Neural crest cell (in vitro differentiated cells): ENCODE measurements at regions not wholly inside any gene's neighbourhood (a gene's known extent, or its start where the extent isn't known, plus 50 kb on each side); places are given as distances from the start of the nearest gene placed in this dataset.

Source experiments
- DNase-seq: peaks from one replicate; pipeline ENCODE4 v3.0.0; 2021; ENCODE audit warnings: low read depth, mixed read lengths, low spot score
- H3K27ac Mint-ChIP-seq: one replicate; pipeline ENCODE4 v1.8.0; 2021; ENCODE audit warnings: mild to moderate bottlenecking, mixed read lengths; ENCODE audit not compliant: unreplicated experiment
- H3K27me3 Mint-ChIP-seq: 2 replicates; pipeline ENCODE4 v1.8.0; 2021; ENCODE audit warnings: low read depth, mild to moderate bottlenecking, mixed read lengths
- H3K36me3 Mint-ChIP-seq: 2 replicates; pipeline ENCODE4 v1.8.0; 2021; ENCODE audit warnings: low read depth, mild to moderate bottlenecking, mixed read lengths
- H3K4me1 Mint-ChIP-seq: 2 replicates; pipeline ENCODE4 v1.8.0; 2021; ENCODE audit warnings: mixed read lengths
- H3K4me3 Mint-ChIP-seq: one replicate; pipeline ENCODE4 v1.8.0; 2021; ENCODE audit warnings: mild to moderate bottlenecking, mixed read lengths
- H3K9me3 Mint-ChIP-seq: 2 replicates; pipeline ENCODE4 v1.8.0; 2021; ENCODE audit warnings: mixed read lengths
- CTCF ChIP-seq: fragments of 200-600 bp; sonication (generic); conservative IDR thresholded peaks from 2 replicates; pipeline ENCODE4 v1.5.0; 2021; ENCODE audit warnings: antibody characterized with exemption, mild to moderate bottlenecking

GRCh38 chr14:98290596-98290995 is 981.4 kb downstream of the BCL11B start:
- Mint-ChIP-seq H3K27me3 (no peaks in the 10 kb centered on the region), H3K4me1 (no peaks in the 10 kb centered on the region), H3K27ac (no peak overlapping the region), H3K36me3 (no peaks in the 10 kb centered on the region), H3K9me3 (peaks cover 5% of the 10 kb centered on the region), H3K4me3 (no peak overlapping the region)
- no peak for DNase-seq
- no peak for TF ChIP-seq CTCF

GRCh38 chr14:98292191-98292590 is 979.8 kb downstream of the BCL11B start:
- H3K9me3 Mint-ChIP-seq = no peaks in the 10 kb centered on the region
- no peak overlapping the region for H3K4me3 Mint-ChIP-seq
- no peaks in the 10 kb centered on the region for H3K36me3 Mint-ChIP-seq
- H3K27ac Mint-ChIP-seq = no peak overlapping the region
- no peak for DNase-seq
- H3K4me1 Mint-ChIP-seq = no peaks in the 10 kb centered on the region
- no peak for TF ChIP-seq CTCF
- no peaks in the 10 kb centered on the region for H3K27me3 Mint-ChIP-seq

GRCh38 chr14:98293576-98293975 is 978.4 kb downstream of the BCL11B start:
- Mint-ChIP-seq H3K27me3 (no peaks in the 10 kb centered on the region), H3K4me3 (no peak overlapping the region), H3K36me3 (no peaks in the 10 kb centered on the region), H3K4me1 (no peaks in the 10 kb centered on the region), H3K9me3 (no peaks in the 10 kb centered on the region), H3K27ac (no peak overlapping the region)
- no peak for TF ChIP-seq CTCF
- no peak for DNase-seq

GRCh38 chr14:98296895-98297294 is 975.1 kb downstream of the BCL11B start:
- DNase-seq = no peak
- Mint-ChIP-seq H3K9me3 (no peaks in the 10 kb centered on the region), H3K4me1 (no peaks in the 10 kb centered on the region), H3K27me3 (no peaks in the 10 kb centered on the region), H3K36me3 (no peaks in the 10 kb centered on the region), H3K27ac (no peak overlapping the region), H3K4me3 (no peak overlapping the region)
- TF ChIP-seq CTCF = no peak

- Mint-ChIP-seq H3K4me3 (no peak overlapping the region), H3K36me3 (no peaks in the 10 kb centered on the region), H3K4me1 (no peaks in the 10 kb centered on the region), H3K27ac (no peak overlapping the region), H3K27me3 (no peaks in the 10 kb centered on the region), H3K9me3 (no peaks in the 10 kb centered on the region)
- TF ChIP-seq CTCF = no peak
- no peak for DNase-seq
Observed at GRCh38 chr14:98297567-98297966, 974.4 kb downstream of the BCL11B start.
